Suppressor macrophage (primary cell): ENCODE measurements at regions not wholly inside any gene's neighbourhood (a gene's known extent, or its start where the extent isn't known, plus 50 kb on each side); places are given as distances from the start of the nearest gene placed in this dataset.

Experiments used
- DNase-seq, 4 experiments: peaks; one replicate each; pipeline ENCODE4 v3.0.0-alpha.2; 2020 to 2022

DNA sequence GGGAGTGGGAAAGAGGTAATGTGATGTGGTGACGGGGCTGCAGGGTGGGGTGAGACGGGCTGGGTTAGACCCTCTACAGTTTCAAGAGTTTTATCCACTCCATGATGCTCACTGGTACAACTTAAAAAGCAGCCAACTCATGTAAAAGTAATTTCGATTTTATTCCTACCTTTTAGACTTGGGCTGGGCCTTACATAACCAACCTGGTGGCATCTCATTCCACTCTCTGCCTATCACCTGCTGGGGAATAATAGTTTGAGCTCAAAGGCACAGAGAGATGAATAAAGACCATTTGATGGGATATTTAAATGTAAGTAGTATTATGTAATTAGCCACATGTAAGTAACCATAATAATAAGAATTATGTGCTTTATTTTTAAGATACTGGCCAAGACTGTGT, 366.0 kb upstream of the RNF32 start:
- DNase-seq: no peak

DNA sequence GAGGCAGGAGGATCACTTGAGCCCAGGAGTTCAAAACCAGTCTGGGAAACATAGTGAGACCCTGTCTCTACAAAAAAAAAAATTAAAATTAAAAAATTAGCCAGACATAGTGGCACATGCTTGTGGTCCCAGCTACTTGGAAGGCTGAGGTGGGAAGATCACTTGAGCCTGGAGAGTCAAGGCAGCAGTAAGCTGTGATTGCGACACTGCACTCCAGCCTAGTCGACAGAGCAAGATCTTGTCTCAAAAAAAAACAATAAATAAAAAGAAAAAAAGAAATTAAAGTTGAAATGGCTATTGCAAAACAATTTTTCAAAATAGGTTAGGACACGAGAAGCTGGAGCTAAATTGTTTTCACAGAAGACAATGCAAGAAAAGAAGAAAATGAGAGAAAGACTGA, 379.0 kb upstream of the RNF32 start:
- no peak for DNase-seq

DNA sequence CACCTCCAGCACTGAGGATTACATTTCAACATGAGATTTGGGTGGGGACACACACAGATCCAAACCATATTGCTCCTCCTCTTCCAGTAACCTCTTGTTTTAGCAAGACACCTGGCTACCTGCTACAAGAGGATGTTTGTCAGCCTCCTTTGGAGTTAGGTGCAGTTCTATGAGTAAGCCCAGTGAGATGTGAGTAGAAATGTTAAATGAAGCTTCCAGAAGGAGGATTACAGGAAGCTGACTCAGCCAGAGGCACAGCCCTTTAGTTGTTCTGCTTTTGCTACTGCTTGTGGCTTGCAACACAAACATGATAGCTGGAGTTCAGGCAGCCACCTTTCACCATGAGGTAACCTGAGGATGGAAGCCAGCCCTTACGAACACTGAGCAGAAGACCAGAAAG, 382.7 kb upstream of the RNF32 start:
- no peak for DNase-seq

DNA sequence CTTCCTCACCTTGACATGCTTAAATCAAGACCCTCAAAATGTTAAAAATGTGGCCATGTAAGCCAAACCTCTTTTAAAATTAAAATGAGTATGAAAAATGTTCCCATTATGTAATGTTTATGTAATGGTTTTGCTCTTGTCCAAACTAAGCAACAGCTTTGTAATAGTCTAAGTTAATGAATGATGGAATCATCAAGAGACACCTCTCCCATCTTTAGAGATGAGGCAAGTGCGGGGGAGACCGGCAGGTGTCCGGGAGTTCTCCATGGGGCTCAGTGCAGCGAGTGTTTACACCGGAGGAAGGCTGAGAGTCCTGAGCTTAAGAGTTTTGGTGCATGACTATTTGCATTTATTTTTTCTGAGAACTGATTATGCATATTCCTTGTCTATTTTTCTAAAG, 384.9 kb upstream of the RNF32 start:
- no peak for DNase-seq

DNA sequence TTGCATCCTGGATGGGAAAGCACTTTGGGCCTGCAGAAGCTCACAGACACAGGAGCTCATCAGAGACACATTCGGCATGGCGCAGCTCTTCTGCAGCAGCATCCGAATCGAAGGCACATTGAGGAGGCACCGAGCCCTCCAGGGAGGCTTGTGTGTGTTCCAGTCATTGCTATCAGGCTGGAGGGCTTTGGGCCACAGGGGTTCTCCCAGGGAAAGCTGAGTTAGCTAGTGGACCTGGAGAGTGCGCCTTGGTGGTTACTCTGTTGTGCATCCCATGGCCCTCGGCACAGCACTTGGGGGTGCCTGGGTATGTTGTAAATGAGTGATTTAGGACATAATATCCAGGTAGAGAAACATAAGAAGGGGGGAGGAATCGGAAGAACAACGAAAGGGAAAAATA, 388.7 kb upstream of the RNF32 start:
- no peak for DNase-seq

DNA sequence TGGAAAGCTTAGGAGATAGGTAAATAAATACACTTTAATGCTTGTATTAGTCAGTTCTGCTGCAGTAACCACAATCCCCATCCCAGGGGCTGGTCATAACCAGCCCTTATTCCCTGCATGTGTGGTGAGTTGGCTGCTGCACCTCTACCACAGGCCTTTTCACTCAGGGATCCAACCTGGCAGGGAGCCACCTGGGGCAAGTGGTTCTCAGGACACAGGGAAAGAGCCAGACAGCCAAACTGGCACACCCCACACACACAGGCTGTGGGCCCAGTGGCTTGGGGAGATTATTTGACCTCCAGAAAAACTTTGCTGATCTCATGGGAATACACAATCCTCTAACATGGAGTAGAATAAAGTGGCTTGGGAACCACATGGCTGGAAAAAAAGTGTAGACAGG, 400.0 kb upstream of the RNF32 start:
- DNase-seq: no peak

DNA sequence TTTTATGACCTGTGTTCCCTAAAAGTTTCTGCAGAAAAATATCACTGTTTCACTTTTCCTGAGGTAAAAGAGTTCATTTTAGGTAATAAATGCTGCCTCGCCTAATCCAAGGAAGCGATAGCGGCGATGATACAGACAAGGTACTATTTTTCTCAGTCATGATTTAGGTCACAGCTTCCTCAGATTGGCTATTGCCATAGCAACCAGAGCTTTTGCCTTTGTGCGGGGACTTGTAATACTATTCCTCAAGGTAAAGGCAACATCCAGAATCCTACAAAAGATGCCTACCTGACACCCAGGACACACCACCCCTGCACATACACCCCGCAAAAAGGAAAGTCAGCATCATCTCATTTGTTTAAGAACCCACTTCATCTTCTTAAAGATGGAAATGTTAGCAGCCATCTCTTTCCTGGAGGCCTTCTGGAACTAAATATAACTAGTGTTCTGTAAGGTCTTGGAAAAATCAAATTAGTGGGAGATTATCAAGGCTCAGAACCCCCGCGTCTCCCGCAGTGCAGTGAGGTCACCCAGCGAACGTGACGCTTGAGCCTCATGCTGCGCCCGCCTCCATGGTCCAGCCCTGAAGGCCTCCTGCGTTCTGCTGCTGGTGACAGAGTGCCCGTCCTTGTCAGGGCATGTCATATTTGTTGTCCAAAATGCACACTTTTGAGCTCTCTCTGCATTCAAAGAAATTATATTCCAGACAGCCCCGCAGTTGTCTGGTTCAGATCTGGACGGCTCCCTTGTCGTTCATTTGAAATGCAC, 402.0 kb upstream of the RNF32 start:
- DNase-seq: no peak

DNA sequence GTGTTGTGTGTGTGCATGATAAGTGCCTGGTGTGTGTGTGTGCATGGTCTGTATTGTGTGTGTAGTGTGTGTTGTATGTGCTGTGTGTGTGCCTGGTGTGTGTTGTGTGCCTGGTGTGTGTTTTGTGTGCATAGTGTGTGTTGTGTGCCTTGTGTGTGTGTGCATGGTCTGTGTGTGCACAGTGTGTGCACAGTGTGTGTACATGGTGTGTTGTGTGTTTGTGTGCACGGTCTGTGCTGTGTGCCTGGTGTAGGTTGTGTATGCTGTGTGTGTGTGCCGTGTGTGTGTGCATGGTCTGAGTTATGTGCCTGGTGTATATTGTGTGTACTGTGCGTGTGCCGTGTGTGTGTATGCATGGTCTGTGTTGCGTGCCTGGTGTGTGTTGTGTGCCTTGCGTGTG, 403.0 kb upstream of the RNF32 start:
- no peak for DNase-seq

DNA sequence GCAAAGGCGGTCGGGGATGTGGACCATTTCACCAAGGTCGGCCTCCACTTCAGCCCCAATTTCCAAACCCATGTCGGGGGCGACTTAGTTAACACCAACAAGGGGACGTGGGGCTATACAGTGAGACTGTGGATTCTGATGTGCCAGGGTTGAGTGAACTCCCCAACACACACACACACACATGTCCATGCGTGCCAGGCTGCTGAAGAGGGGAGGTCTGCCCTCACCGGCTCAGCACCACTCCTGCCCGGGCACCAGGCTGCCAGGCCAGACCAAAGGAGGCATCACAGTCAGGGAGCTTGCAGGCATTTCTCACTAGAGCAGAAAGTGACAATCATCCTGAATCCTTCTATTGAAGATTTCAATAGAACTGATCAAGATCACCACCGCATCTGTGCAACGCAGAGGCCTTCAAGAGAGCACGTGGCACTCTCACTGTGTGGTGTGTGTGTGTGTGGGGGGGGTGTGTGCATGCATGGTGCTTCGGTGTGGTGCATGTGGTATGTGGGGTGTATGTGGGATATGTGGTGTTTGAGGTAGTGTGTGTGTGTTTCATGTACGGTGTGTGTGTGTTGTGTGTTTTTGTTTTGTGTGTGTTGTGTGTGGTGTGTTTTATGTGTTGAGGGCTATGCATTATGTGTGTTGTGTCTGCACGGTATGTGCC, 403.5 kb upstream of the RNF32 start:
- DNase-seq: no peak

DNA sequence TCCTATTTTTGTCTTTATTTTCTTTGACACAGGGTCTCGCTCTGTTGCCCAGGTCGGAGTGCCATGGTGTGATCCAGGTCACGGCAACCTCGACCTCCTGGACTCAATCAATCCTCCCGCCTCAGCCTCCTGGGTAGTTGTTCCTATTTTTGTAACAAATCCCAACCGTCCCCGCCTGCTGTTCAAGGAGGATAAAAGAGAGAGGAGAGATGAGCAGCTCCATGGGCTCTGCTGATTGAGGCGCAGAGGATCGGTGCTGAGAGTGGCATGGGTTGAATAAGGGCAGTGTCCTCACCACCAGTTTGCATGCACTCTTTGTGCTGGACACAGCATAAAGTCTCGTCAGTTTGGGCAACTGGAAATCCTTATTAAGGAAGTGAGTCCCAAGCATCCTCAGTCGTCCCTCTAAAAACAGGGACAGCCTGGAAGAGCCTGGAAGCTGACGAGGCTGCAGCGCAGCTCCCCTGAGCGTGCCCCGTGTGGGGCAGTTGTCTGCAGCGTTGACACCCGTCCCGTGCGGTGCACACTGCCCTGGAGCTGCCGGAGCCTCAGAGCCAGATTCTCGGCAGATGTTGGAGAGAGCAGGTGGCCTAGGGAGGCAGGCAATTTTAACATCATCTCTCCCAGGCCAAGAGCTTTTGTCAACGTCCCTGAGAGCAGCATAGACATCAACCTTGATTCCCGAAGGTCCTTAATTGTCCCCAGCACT, 404.2 kb upstream of the RNF32 start:
- no peak for DNase-seq

DNA sequence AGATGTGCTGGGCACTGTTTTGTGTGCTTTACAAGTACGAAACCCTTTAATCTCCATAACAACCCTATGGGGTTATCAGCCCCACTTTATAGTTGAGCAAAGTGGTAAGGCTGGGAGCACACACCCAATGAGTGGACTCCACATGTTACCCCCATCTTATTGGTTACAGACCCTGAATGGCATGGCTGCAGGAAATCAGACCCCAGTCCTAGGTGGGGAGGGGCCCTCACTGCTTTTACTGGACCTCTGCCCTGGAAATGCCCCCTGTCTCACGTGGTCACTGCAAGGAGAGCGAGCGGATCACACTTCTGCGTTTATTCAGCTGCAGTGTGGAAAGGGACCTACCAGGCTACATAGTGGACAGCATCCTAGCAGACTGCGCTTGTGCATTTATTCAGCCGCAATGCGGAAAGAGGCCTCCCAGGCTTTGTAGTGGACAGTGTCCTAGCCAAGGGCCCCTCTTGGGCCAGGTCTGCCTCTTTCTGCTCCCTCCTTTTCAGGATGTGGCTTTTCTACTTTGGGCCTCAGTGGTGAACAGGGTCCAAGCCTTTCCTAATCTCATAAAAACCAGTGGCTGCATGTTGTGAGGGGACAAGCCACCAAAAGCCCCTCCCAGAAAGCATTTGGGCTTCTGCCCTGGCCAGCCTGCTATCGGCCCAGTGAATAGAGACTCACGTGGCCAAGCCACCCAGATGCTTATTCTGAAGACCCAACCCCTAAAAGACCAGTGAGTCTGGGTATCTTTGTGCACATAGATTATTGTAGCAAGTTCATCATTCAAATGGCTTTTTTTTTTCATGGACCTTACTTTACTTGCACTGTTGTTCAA, 405.7 kb upstream of the RNF32 start:
- DNase-seq: no peak

DNA sequence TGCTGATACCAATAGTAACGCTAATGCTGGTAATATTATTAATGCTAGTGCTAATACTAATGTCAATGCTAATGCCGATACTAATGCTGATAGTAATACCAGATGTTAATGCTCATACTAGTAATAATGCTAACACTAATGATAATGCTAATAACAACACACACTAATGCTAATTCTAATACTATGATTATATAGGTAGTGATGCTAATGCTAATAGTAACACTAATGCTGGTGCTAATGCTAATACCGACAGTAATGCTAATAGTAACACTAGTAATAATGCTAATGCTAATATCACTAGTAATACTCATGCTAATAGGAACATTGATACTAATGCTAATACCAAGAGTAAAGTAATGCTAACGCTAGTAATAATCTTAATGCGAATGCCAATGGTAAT, 406.4 kb upstream of the RNF32 start:
- DNase-seq: no peak

DNA sequence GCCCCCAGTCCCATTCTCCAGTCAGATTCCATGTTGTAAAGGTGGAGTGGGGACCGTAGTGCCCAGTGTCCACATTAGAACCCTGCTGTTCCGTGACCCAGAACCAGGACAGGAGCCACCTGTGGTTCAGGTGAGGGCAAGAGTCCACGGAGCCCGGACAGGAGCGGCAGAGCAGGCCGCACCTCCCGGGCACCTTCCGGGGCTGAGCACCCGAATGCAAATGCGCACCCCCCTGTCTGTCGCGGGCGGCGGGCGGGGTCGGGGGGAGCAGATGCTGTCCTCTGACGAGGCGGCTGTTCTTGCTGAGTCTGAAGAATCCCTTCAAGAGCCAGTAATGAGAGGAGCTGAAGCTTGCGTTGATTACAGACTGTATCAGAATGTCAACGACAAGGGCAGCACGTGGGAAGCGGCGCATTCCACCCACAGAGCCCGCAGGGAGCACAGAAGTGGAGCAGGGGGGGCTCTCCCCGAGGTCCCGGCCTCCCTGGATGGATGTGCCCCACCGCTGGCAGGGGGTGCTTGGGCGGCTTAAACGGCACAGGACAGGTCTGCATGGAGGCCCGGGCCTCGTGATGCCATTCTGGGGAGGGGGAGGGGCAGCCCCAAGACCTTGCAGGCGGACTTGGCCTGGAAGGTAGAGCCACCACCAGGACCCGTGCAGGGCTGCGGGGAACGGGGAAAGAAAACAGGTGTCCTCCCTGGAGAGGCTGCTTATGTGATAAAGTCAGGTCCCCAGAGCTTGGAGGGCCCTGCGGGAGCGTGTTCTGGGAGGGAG, 407.5 kb upstream of the RNF32 start:
- no peak for DNase-seq

DNA sequence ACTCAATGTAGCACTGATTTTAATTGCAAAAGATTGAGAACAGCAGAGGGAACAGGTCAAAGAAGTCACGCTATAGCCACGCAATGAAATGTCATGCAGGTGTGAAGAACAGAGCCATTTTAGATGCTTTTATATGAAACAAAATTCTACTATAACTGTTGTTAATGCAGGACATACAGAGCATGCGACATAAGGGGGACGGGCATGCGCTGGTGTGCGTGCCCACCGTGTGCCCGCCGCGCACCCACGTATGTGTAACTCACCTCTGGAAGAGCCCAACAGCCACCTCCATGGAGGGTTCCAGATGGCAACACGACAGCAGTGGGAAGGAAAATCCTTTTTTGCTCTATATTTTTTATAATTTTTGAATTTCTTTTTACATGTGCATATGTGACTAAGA, 410.0 kb upstream of the RNF32 start:
- no peak for DNase-seq

DNA sequence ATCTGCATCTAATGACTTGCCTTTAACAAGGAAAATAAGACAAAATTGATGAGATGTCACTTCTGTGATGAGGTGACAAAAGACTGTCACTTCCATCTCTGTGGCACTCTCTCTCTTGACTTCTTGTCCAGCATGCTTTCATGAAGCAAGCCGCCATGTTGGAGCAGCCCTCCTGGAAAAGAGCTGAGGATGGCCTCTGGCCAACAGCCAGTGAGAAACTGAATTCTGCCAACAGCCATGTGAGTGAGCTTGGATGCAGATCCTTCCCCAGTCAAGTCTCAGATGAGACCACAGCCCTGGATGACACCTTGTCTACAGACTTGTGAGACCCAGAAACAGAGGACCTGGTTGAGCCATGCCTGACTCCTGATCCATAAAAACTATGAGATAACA, 412.6 kb upstream of the SHH start:
- no peak for DNase-seq

DNA sequence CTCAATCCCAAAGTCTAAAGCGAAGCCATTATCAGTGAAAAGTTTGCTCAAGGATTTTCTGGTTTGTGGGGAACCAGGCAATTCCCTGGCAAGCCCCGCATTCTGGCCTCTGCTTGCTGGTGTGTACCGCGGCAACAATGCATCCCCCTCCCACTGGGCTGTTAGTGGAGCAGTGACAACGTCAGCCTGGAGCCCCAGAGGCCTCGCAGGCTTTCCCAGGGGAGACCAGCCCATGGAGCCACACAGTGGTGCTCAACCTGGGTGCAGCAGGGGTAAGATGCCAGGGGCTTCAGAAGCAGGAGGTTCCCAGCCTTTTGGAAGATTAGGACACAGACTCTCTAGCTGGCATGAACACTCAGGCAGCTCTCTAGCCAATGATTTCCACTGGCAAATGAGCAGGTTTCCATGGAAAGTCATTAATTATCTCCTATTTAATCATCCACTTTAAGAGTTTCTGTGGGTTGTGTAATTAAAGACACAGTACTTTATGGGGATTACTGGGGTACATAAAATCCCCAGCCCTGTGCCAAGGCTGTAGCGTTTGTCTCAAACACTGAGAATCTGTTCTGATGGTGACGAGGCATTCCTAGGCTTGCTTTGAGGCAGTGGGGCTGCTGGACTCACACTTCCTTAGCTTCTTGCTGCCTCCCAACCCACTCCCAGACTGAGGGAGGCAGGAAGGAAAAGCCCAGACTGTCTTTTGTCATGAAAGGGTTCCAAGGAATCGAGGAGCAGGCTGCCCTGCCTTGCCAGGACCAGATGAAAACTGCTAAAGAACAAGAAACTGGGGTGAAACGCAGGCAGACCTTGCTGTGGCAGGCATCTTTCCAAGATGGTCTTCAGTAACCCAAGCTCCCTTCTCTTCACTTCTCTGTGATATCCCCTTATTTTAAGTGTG, 411.9 kb upstream of the SHH start:
- DNase-seq: no peak

DNA sequence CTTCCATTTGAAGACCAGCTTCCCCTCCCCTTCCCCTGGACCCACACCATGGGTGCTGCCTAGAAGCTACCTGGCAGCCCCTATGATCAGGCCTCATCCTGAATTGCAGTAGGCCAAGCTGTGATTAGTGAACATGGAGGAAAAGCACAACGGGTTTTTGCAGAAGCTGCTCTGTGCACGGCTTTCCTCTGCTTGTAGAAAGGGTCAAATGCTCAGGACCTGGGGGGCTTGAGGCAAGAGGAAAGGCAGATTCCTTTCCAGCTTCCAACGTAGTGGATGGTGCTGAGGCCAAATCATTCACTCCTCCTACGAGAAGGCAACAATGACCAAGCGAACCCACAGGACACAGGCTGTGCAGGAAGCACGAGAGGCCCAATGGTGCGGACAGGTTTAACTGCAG, 410.3 kb upstream of the SHH start:
- no peak for DNase-seq

DNA sequence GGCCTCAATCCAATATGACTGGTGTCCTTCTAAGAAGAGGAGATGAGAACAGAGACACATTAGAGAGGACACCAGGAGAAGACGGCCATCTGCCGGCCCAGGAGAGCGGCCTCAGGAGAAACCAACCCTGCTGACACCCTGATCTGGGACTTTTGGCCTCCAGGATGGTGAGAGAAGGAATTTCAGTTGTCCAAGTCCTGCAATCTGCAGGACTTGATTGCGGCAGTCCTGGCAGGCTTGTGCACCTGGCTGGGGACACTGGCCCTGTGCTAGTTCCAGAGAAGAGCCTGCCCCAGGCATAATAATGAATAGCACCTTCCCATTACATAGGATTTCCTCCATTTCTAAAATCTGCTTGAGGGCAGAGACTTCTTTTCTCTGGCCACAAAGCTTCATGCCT, 409.9 kb upstream of the SHH start:
- DNase-seq: no peak

DNA sequence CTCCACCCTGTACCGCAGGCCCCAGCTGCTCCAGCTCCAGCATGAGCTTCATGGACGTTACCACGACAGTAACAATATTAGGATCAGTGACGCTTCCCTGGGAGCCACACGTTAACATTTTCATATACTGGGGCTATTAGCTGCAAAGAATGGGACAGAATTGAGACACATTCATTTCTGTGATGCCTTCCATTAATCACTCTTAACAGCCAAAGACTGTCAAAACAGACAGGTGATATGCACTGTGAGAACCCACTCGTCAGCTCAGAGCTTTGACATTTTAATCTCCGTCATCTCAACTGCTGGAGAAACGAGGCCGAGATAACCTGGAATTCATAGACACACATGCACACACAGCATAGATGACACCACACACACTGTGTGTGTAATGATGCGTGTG, 408.4 kb upstream of the SHH start:
- no peak for DNase-seq

DNA sequence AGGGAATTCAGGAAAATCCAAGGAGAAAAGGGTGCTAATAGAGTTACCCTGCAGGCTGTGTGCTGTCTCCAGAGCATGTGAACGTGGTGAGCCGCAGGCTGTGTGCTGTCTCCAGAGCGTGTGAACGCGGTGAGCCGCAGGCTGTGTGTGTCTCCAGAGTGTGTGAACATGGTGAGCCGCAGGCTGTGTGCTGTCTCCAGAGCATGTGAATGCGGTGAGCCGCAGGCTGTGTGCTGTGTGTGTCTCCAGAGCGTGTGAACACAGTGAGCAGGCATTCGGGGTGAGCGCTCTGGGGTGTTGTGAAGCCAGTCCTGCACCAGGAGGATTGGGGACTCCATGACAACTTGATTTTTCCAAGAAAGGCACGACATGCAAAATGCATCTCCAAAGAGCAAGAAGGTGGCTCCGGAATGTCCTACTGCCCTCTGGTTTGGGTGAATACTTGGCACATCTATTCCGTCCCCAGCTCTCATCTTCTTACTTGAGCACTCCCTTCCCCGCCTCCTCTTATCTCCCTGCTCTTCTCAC, 407.9 kb upstream of the SHH start:
- no peak for DNase-seq
